MG63 (cell line): ENCODE measurements at regions not wholly inside any gene's neighbourhood (a gene's known extent, or its start where the extent isn't known, plus 50 kb on each side); places are given as distances from the start of the nearest gene placed in this dataset.

Experiments used
- DNase-seq: peaks from one replicate; pipeline ENCODE4 v3.0.0-alpha.2; 2020
- H3K27me3 ChIP-seq: fragments of 250-450 bp; sonication (Bioruptor Pico); 2 replicates; pipeline ENCODE4 v1.5.1; 2020; ENCODE audit warnings: mild to moderate bottlenecking, moderate library complexity
- H3K36me3 ChIP-seq: fragments of 250-450 bp; sonication (Bioruptor Pico); 2 replicates; pipeline ENCODE4 v1.5.1; 2020; ENCODE audit warnings: mild to moderate bottlenecking, moderate library complexity
- H3K4me3 ChIP-seq: fragments of 250-450 bp; sonication (Bioruptor Pico); 2 replicates; pipeline ENCODE4 v1.5.1; 2020; ENCODE audit warnings: mild to moderate bottlenecking, moderate library complexity
- H3K9me3 ChIP-seq: fragments of 250-450 bp; sonication (Bioruptor Pico); 2 replicates; pipeline ENCODE4 v1.5.1; 2020; ENCODE audit warnings: mild to moderate bottlenecking, moderate library complexity

GRCh38 chr2:239791526-239792404 is 233.4 kb downstream of the NDUFA10 start:
- H3K27me3 ChIP-seq = no peaks in the 10 kb centered on the region
- no peak overlapping the region for H3K4me3 ChIP-seq
- H3K9me3 ChIP-seq = no peaks in the 10 kb centered on the region
- no peak for DNase-seq
- no peaks in the 10 kb centered on the region for H3K36me3 ChIP-seq

- no peak for DNase-seq
- H3K27me3 ChIP-seq = no peaks in the 10 kb centered on the region
- H3K9me3 ChIP-seq = no peaks in the 10 kb centered on the region
- no peaks in the 10 kb centered on the region for H3K36me3 ChIP-seq
- no peak overlapping the region for H3K4me3 ChIP-seq
Measured at GRCh38 chr2:239790721-239791120, 234.4 kb downstream of the NDUFA10 start.

- Histone ChIP-seq H3K36me3 (no peaks in the 10 kb centered on the region), H3K4me3 (no peak overlapping the region), H3K9me3 (no peaks in the 10 kb centered on the region), H3K27me3 (no peaks in the 10 kb centered on the region; the same call in 1 of the 2 replicates)
- DNase-seq = no peak
Measured at GRCh38 chr2:239790313-239790712, 234.8 kb downstream of the NDUFA10 start.

- no peak for DNase-seq
- H3K9me3 ChIP-seq = no peaks in the 10 kb centered on the region
- no peaks in the 10 kb centered on the region; the same call in 1 of the 2 replicates for H3K27me3 ChIP-seq
- no peak overlapping the region for H3K4me3 ChIP-seq
- H3K36me3 ChIP-seq = no peaks in the 10 kb centered on the region
Measured at GRCh38 chr2:239789711-239790110, 235.4 kb downstream of the NDUFA10 start.

GRCh38 chr2:239788576-239789098 is 236.5 kb downstream of the NDUFA10 start:
- Histone ChIP-seq H3K9me3 (no peaks in the 10 kb centered on the region), H3K27me3 (peaks cover 3% of the 10 kb centered on the region; the same call in 1 of the 2 replicates), H3K4me3 (no peak overlapping the region), H3K36me3 (no peaks in the 10 kb centered on the region)
- no peak for DNase-seq

GRCh38 chr2:239787538-239788050 is 237.5 kb downstream of the NDUFA10 start:
- Histone ChIP-seq H3K9me3 (no peaks in the 10 kb centered on the region), H3K36me3 (no peaks in the 10 kb centered on the region), H3K27me3 (peaks cover 3% of the 10 kb centered on the region; the same call in 1 of the 2 replicates), H3K4me3 (no peak overlapping the region)
- no peak for DNase-seq

GRCh38 chr2:239786791-239787190 is 238.4 kb downstream of the NDUFA10 start:
- DNase-seq = no peak
- no peaks in the 10 kb centered on the region for H3K9me3 ChIP-seq
- H3K36me3 ChIP-seq = no peaks in the 10 kb centered on the region
- H3K27me3 ChIP-seq = peaks cover 3% of the 10 kb centered on the region; the same call in 1 of the 2 replicates
- no peak overlapping the region for H3K4me3 ChIP-seq

GRCh38 chr2:239781454-239781853 is 243.7 kb downstream of the NDUFA10 start:
- Histone ChIP-seq H3K36me3 (no peaks in the 10 kb centered on the region), H3K27me3 (peaks cover 3% of the 10 kb centered on the region; the same call in 1 of the 2 replicates), H3K4me3 (no peak overlapping the region), H3K9me3 (no peaks in the 10 kb centered on the region)
- DNase-seq = no peak

- DNase-seq = no peak
- no peaks in the 10 kb centered on the region for H3K36me3 ChIP-seq
- H3K9me3 ChIP-seq = no peaks in the 10 kb centered on the region
- H3K4me3 ChIP-seq = no peak overlapping the region
- peaks cover 9% of the 10 kb centered on the region for H3K27me3 ChIP-seq
Measured at GRCh38 chr2:239780236-239780994, 244.7 kb downstream of the NDUFA10 start.

- H3K9me3 ChIP-seq = no peaks in the 10 kb centered on the region
- DNase-seq = no peak
- H3K27me3 ChIP-seq = peaks cover 18% of the 10 kb centered on the region
- H3K36me3 ChIP-seq = no peaks in the 10 kb centered on the region
- no peak overlapping the region for H3K4me3 ChIP-seq
Measured at GRCh38 chr2:239779584-239779983, 245.6 kb downstream of the NDUFA10 start.

GRCh38 chr2:239778861-239779558 is 246.1 kb downstream of the NDUFA10 start:
- peaks cover 19% of the 10 kb centered on the region for H3K27me3 ChIP-seq
- H3K4me3 ChIP-seq = no peak overlapping the region
- DNase-seq = no peak
- no peaks in the 10 kb centered on the region for H3K36me3 ChIP-seq
- H3K9me3 ChIP-seq = no peaks in the 10 kb centered on the region

- Histone ChIP-seq H3K27me3 (peaks cover 22% of the 10 kb centered on the region), H3K4me3 (no peak overlapping the region), H3K36me3 (no peaks in the 10 kb centered on the region), H3K9me3 (no peaks in the 10 kb centered on the region)
- DNase-seq = no peak
Measured at GRCh38 chr2:239778042-239778851, 246.9 kb downstream of the NDUFA10 start.

GRCh38 chr2:239777219-239777618 is 247.9 kb downstream of the NDUFA10 start:
- no peak for DNase-seq
- H3K27me3 ChIP-seq = peaks cover 22% of the 10 kb centered on the region
- no peaks in the 10 kb centered on the region for H3K36me3 ChIP-seq
- H3K9me3 ChIP-seq = no peaks in the 10 kb centered on the region
- no peak overlapping the region for H3K4me3 ChIP-seq

- peaks cover 22% of the 10 kb centered on the region for H3K27me3 ChIP-seq
- H3K9me3 ChIP-seq = no peaks in the 10 kb centered on the region; the same call in 1 of the 2 replicates
- no peaks in the 10 kb centered on the region for H3K36me3 ChIP-seq
- no peak for DNase-seq
- no peak overlapping the region for H3K4me3 ChIP-seq
Measured at GRCh38 chr2:239776436-239777005, 248.6 kb downstream of the NDUFA10 start.

- Histone ChIP-seq H3K27me3 (peaks cover 22% of the 10 kb centered on the region), H3K4me3 (no peak overlapping the region), H3K36me3 (no peaks in the 10 kb centered on the region), H3K9me3 (no peaks in the 10 kb centered on the region; the same call in 1 of the 2 replicates)
- no peak for DNase-seq
Measured at GRCh38 chr2:239775623-239776435, 249.3 kb downstream of the NDUFA10 start.
